Neural crest cell (in vitro differentiated cells): ENCODE measurements at regions not wholly inside any gene's neighbourhood (a gene's known extent, or its start where the extent isn't known, plus 50 kb on each side); places are given as distances from the start of the nearest gene placed in this dataset.

ENCODE experiments used
- DNase-seq: peaks from one replicate; pipeline ENCODE4 v3.0.0; 2021; ENCODE audit warnings: low read depth, mixed read lengths, low spot score
- H3K27ac Mint-ChIP-seq: one replicate; pipeline ENCODE4 v1.8.0; 2021; ENCODE audit warnings: mild to moderate bottlenecking, mixed read lengths; ENCODE audit not compliant: unreplicated experiment
- H3K27me3 Mint-ChIP-seq: 2 replicates; pipeline ENCODE4 v1.8.0; 2021; ENCODE audit warnings: low read depth, mild to moderate bottlenecking, mixed read lengths
- H3K36me3 Mint-ChIP-seq: 2 replicates; pipeline ENCODE4 v1.8.0; 2021; ENCODE audit warnings: low read depth, mild to moderate bottlenecking, mixed read lengths
- H3K4me1 Mint-ChIP-seq: 2 replicates; pipeline ENCODE4 v1.8.0; 2021; ENCODE audit warnings: mixed read lengths
- H3K4me3 Mint-ChIP-seq: one replicate; pipeline ENCODE4 v1.8.0; 2021; ENCODE audit warnings: mild to moderate bottlenecking, mixed read lengths
- H3K9me3 Mint-ChIP-seq: 2 replicates; pipeline ENCODE4 v1.8.0; 2021; ENCODE audit warnings: mixed read lengths
- TF ChIP-seq, protein P1 (sequence below): fragments of 200-600 bp; sonication (generic); conservative IDR thresholded peaks from 2 replicates; pipeline ENCODE4 v1.5.0; 2021; ENCODE audit warnings: antibody characterized with exemption, mild to moderate bottlenecking

DNA sequence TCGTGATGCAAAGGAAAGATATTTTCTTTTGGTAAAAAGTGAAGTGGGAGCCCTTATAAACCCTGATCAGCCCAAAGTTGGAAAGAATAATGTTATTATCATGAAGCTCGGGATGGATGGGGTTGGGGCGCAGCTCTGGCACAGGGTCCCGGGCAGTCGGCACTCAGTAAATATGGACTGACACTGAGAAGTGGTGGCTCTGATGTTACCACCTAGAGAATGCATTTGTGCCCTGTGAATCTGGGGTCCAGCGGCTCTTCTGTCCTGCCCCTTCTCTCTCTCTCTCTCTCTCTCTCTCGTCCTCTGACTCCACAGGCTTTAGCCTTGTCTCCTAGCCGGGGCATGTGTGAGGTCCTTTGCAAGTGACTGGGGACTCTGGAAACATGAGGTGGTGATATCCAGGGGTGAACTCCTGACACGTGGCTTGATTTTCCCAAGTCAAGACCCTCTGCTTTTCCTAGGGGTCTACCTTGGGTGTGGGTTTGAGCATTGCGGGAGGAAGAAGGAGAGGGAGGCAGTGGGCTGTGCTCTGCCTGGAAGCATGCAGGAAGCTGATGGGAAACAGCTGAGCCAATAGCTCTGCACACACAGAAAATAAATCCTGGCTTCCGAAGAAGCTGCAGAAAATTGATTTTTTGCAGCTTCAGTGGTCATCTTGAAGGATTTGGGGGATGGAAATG, 162.7 kb downstream of the MACROH2A1 start:
- no peaks in the 10 kb centered on the region for H3K36me3 Mint-ChIP-seq
- peaks cover 3% of the 10 kb centered on the region for H3K27me3 Mint-ChIP-seq
- DNase-seq, result no peak
- TF ChIP-seq, protein P1, sequence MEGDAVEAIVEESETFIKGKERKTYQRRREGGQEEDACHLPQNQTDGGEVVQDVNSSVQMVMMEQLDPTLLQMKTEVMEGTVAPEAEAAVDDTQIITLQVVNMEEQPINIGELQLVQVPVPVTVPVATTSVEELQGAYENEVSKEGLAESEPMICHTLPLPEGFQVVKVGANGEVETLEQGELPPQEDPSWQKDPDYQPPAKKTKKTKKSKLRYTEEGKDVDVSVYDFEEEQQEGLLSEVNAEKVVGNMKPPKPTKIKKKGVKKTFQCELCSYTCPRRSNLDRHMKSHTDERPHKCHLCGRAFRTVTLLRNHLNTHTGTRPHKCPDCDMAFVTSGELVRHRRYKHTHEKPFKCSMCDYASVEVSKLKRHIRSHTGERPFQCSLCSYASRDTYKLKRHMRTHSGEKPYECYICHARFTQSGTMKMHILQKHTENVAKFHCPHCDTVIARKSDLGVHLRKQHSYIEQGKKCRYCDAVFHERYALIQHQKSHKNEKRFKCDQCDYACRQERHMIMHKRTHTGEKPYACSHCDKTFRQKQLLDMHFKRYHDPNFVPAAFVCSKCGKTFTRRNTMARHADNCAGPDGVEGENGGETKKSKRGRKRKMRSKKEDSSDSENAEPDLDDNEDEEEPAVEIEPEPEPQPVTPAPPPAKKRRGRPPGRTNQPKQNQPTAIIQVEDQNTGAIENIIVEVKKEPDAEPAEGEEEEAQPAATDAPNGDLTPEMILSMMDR, result no peak
- no peak overlapping the region for H3K27ac Mint-ChIP-seq
- H3K4me1 Mint-ChIP-seq, result no peaks in the 10 kb centered on the region
- no peak overlapping the region for H3K4me3 Mint-ChIP-seq
- H3K9me3 Mint-ChIP-seq, result no peaks in the 10 kb centered on the region

DNA sequence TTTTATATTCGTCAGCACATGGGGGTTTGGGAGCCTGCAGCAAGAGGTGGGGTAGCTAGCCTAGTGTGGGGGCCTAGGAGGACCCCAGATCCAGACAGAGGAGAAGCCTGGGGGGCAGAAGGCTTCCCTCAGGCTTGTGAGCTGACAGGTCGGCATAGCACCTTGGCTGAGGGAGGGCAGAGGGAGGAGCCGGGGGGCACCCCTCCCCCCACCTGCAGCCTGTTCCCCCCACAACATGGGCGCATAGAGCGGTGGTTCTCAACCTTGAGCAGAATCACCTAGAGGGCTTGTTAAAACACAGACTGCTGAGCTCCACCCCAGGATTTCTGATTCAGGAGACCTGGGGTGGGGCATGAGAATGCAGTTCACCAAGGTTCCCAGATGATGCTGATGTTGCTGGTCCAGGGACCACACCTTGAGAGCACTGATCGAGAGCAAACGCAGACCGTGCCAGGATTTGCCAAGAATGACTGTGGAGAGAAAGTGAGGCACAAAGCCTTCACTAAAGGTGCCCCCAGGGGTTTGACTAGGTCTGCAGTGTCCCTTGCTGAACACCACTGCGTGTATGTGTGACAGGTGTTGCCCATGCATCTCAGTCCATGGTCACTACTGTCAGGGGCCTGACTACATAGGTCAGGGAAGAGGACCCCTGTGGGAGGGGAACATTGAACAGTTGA, 163.3 kb downstream of the MACROH2A1 start:
- no peak for DNase-seq
- Mint-ChIP-seq H3K36me3 (no peaks in the 10 kb centered on the region), H3K27me3 (peaks cover 3% of the 10 kb centered on the region), H3K4me3 (no peak overlapping the region), H3K27ac (no peak overlapping the region), H3K4me1 (no peaks in the 10 kb centered on the region), H3K9me3 (no peaks in the 10 kb centered on the region)
- TF ChIP-seq, protein P1, result no peak

DNA sequence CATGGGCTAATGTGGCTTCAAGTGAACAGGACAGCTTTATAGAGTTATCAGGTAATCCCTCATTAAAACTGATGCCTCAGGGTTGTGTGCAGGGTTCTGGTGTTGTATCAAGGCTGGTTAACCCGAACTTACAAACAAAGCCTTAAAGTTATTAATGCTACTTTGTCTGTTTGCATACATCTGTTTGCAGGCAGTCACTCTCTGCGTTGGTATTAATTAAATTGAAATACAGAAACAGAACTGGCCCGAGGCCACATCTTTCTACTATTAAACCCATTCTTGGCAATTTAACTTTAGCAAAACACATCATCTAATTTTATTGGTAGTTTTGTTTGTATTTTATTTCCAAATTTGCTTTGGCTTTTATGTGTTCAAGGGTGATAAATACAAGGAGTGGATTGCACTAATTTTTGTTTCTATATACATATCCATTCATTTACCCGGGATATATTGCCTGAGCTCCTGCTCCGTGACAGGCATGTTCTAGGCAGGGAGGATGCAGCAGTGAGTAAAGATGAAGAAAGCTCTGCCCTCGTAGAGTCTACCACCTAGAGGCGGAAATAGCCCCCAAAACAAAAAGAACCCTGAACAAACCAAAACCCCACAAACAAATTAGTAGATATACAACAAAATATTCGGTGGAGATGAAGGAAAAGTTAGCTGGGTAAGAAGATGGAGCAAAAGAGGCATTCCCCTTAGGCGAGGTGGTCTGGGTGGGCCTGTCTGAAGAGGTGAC, 164.2 kb downstream of the MACROH2A1 start:
- Mint-ChIP-seq H3K4me1 (no peaks in the 10 kb centered on the region), H3K4me3 (no peak overlapping the region), H3K9me3 (no peaks in the 10 kb centered on the region), H3K36me3 (no peaks in the 10 kb centered on the region), H3K27ac (no peak overlapping the region), H3K27me3 (peaks cover 3% of the 10 kb centered on the region)
- no peak for DNase-seq
- TF ChIP-seq, protein P1, result no peak

DNA sequence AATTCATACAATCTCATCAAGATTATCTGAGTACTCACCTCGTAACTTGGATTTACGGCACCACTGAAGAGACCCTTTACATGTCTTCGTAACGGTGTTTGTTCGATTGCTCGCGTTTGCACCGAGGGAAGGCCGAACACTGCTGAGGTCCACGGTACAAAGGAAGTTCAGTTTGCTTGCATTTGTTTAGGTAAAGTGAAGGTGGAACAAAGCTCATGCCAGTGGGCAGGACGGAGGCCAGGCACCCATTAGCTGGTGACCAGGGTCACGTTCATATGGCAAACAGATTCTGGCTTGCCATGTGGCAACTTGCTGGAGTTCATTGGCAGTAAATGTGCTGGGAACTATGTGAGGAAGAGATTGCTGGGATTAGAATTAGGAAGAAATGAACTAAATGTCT, 164.8 kb downstream of the MACROH2A1 start:
- TF ChIP-seq, protein P1, result no peak
- Mint-ChIP-seq H3K27ac (no peak overlapping the region), H3K4me3 (no peak overlapping the region), H3K27me3 (peaks cover 3% of the 10 kb centered on the region), H3K36me3 (no peaks in the 10 kb centered on the region), H3K9me3 (no peaks in the 10 kb centered on the region), H3K4me1 (no peaks in the 10 kb centered on the region)
- DNase-seq, result no peak

DNA sequence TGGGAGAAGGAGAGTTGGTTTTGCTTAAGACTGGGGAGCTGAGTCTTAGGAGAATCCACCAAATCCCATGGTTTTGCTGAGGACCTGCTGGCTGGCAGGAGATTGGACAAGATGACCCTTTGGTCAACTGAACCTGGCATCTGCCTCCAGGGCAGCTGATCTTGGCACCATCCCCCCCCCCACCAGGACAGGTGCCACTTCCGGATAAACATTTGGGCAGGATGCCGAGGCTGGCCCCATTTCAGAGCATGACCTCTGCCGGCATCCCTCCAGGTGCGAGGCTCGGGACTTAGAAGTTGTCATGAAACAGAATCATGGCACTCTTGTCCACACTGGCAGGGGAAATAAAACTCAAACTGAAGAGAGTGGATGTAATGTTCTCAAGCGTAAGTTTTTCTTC, 165.6 kb downstream of the MACROH2A1 start:
- Mint-ChIP-seq H3K27me3 (peaks cover 3% of the 10 kb centered on the region), H3K36me3 (no peaks in the 10 kb centered on the region), H3K4me1 (no peaks in the 10 kb centered on the region), H3K27ac (no peak overlapping the region), H3K4me3 (no peak overlapping the region), H3K9me3 (no peaks in the 10 kb centered on the region)
- TF ChIP-seq, protein P1, result no peak
- DNase-seq, result no peak
